RPMI7951 (cell line): ENCODE measurements at regions not wholly inside any gene's neighbourhood (a gene's known extent, or its start where the extent isn't known, plus 50 kb on each side); places are given as distances from the start of the nearest gene placed in this dataset.

Experiments
- DNase-seq: peaks from one replicate; pipeline ENCODE4 v3.0.0-alpha.2; 2012; ENCODE audit warnings: low read depth

- peak; percentile 29 for DNase-seq
These were observed 252.9 kb upstream of the NRSN1 start for GRCh38 chr6:23873161-23873560.

- DNase-seq: peak; percentile 1
These were observed 251.0 kb upstream of the NRSN1 start for GRCh38 chr6:23875006-23875405.

- DNase-seq: no peak
These were observed 246.2 kb upstream of the NRSN1 start for GRCh38 chr6:23879816-23880215.

GRCh38 chr6:23890543-23891227 lies 235.3 kb upstream of the NRSN1 start:
- DNase-seq: no peak

GRCh38 chr6:23905133-23905815 lies 220.7 kb upstream of the NRSN1 start:
- DNase-seq: no peak

- no peak for DNase-seq
These were observed 215.6 kb upstream of the NRSN1 start for GRCh38 chr6:23910420-23910819.

GRCh38 chr6:23927935-23928334 lies 198.1 kb upstream of the NRSN1 start:
- no peak for DNase-seq

GRCh38 chr6:23929201-23929600 lies 196.8 kb upstream of the NRSN1 start:
- DNase-seq: no peak

GRCh38 chr6:23940466-23940865 lies 185.5 kb upstream of the NRSN1 start:
- DNase-seq: no peak

GRCh38 chr6:23951691-23952090 lies 174.3 kb upstream of the NRSN1 start:
- no peak for DNase-seq

- no peak for DNase-seq
These were observed 173.8 kb upstream of the NRSN1 start for GRCh38 chr6:23952245-23952644.

- DNase-seq: no peak
These were observed 172.0 kb upstream of the NRSN1 start for GRCh38 chr6:23953976-23954375.

GRCh38 chr6:23957017-23957416 lies 169.0 kb upstream of the NRSN1 start:
- no peak for DNase-seq

GRCh38 chr6:23964865-23965264 lies 161.2 kb upstream of the NRSN1 start:
- DNase-seq: no peak

GRCh38 chr6:23969344-23969743 lies 156.7 kb upstream of the NRSN1 start:
- no peak for DNase-seq

GRCh38 chr6:23977706-23978105 lies 148.3 kb upstream of the NRSN1 start:
- DNase-seq: no peak

- no peak for DNase-seq
These were observed 145.1 kb upstream of the NRSN1 start for GRCh38 chr6:23980965-23981364.

- DNase-seq: no peak
These were observed 144.1 kb upstream of the NRSN1 start for GRCh38 chr6:23981923-23982322.

- no peak for DNase-seq
These were observed 142.3 kb upstream of the NRSN1 start for GRCh38 chr6:23983735-23984134.

GRCh38 chr6:23985015-23985414 lies 141.0 kb upstream of the NRSN1 start:
- DNase-seq: no peak

GRCh38 chr6:23989885-23990533 lies 136.0 kb upstream of the NRSN1 start:
- no peak for DNase-seq

GRCh38 chr6:23994013-23994412 lies 132.0 kb upstream of the NRSN1 start:
- no peak for DNase-seq

GRCh38 chr6:24004062-24004461 lies 122.0 kb upstream of the NRSN1 start:
- peak; percentile 4 for DNase-seq
